ENCODE measurements at regions not wholly inside any gene's neighbourhood (a gene's known extent, or its start where the extent isn't known, plus 50 kb on each side); places are given as distances from the start of the nearest gene placed in this dataset.

DNA sequence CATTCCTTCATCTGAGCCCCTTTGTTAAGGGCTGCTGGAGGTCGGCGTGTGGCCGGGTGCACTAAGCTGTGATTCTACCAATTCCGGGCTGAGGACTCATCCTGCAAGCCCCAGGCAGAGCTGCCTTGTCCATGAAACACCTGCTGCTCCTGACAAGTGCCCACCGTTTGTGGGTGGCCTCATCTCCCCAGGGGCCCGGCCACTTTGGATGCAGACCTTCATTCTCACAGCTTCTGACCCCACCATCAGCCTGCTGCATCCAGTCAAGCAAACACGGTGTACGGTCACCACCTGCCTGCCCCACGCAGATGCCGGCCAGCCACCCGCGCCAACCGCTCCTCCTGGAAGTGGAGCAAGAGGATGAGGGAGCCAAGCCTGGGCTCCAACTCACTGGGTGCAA lies 382.7 kb downstream of the THBS2 start:
- BruUV-seq (replicated peaks) = no TSS peak
- H3K56ac ChIP-seq (ENCODE audit: extremely low read depth, insufficient read depth, low read length) = no peak overlapping the region
- DNase-seq = no peak
- no peaks in the 10 kb centered on the region for H3K79me1 ChIP-seq (ENCODE audit: low read depth in 1 of 2, low read length in 2 of 2)
- no peak overlapping the region for H2AK9ac ChIP-seq (replicated peaks; ENCODE audit: low read depth, low read length, poor library complexity)
- POLR2A ChIA-PET (ENCODE audit: unreplicated experiment) = no interaction called here
- H2BK120ac ChIP-seq (ENCODE audit: low read depth, low read length) = no peak overlapping the region
- H3K9me3 ChIP-seq (ENCODE audit: control insufficient read depth, insufficient read depth, low read length) = 0 out of 2 replicates have a peak, but pooled peaks cover 4% of the 10 kb centered on the region
- no peak overlapping the region for H3K4ac ChIP-seq (ENCODE audit: low read depth, low read length)
- H4K8ac ChIP-seq (ENCODE audit: low read depth in 2 of 2, low read length in 2 of 2) = no peak overlapping the region
- no peak overlapping the region for H3K4me3 ChIP-seq (ENCODE audit: insufficient read depth, low read depth, low read length)
- no peak for ATAC-seq (ENCODE audit: low read depth)
- in situ Hi-C loops (cut with MboI; ENCODE audit: low sequenced_read_pairs) (no loop called here), dilution Hi-C loops (cut with HindIII; ENCODE audit: low sequenced_read_pairs, unreplicated experiment) (no loop called here), intact Hi-C loops (cut with micrococcal nuclease) (no loop called here)
- H2AFZ ChIP-seq (replicated peaks; ENCODE audit: low read length, poor library complexity) = no peak overlapping the region
- H3K23ac ChIP-seq (ENCODE audit: low read depth, low read length) = no peak overlapping the region
- no peak overlapping the region for H2AK5ac ChIP-seq (ENCODE audit: low read depth, low read length)
- no peak overlapping the region for H2BK20ac ChIP-seq (ENCODE audit: low read depth, low read length)
- no peaks in the 10 kb centered on the region for H3K4me1 ChIP-seq (ENCODE audit: control insufficient read depth, insufficient read depth, low read length)
- CTCF ChIA-PET = no interaction called here
- no peak overlapping the region for H4K5ac ChIP-seq (ENCODE audit: low read depth, low read length)
- no peak overlapping the region for H4K91ac ChIP-seq (ENCODE audit: insufficient read depth, low read depth, low read length)
- H3K9me1 ChIP-seq (ENCODE audit: insufficient read depth, low read length) = no peaks in the 10 kb centered on the region
- H2BK5ac ChIP-seq (ENCODE audit: low read depth, low read length, poor library complexity, severe bottlenecking) = no peak overlapping the region
- H3K9ac ChIP-seq (ENCODE audit: low read depth, low read length) = no peak overlapping the region
- no peak for TF ChIP-seq RCOR1 (IDR thresholded peaks at IDR 0.05; ENCODE audit: insufficient replicate concordance, low read length)
- TF ChIP-seq MAZ (IDR thresholded peaks at IDR 0.05; ENCODE audit: borderline replicate concordance, low read depth, low read length) = no peak
- no peak for TF ChIP-seq CEBPB (IDR thresholded peaks at IDR 0.05; ENCODE audit: low read depth, low read length)
- no peak for TF ChIP-seq MAFK (IDR thresholded peaks at IDR 0.05; ENCODE audit: low read depth, low read length)
- no peak for TF ChIP-seq NFE2L2 (IDR thresholded peaks at IDR 0.05; ENCODE audit: low read depth, low read length)
- no peak for TF ChIP-seq ELK1 (IDR thresholded peaks at IDR 0.05; ENCODE audit: borderline replicate concordance, low read depth, low read length)
- no peak for TF ChIP-seq BHLHE40 (IDR thresholded peaks at IDR 0.05; ENCODE audit: low read depth, low read length)
- TF ChIP-seq USF2 (IDR thresholded peaks at IDR 0.05; ENCODE audit: low read depth, low read length) = no peak
- TF ChIP-seq SMC3 (IDR thresholded peaks at IDR 0.05; ENCODE audit: low read depth, low read length) = no peak
- no peak for TF ChIP-seq POLR2A (IDR thresholded peaks at IDR 0.05; ENCODE audit: low read depth, low read length)
- no peak for TF ChIP-seq FOS (IDR thresholded peaks at IDR 0.05; ENCODE audit: low read depth, low read length)
- TF ChIP-seq RFX5 (IDR thresholded peaks at IDR 0.05; ENCODE audit: low read depth, low read length) = no peak
- WGBS, 2 experiments (ENCODE audit: extremely low coverage in 2 of 2, insufficient read length in 1 of 2) = 0% methylated on average over 2 of the region's 13 CpGs; no CpG with 5 or more reads in 1 of the 2 experiments
- H3K36me3 ChIP-seq (ENCODE audit: control insufficient read depth, insufficient read depth, low read length) = no peaks in the 10 kb centered on the region
- H3K18ac ChIP-seq (ENCODE audit: low read depth, low read length) = no peak overlapping the region
- H3K14ac ChIP-seq (replicated peaks; ENCODE audit: low read depth, low read length) = no peak overlapping the region
- no peak overlapping the region for H3K4me2 ChIP-seq (ENCODE audit: low read depth, low read length)
- no peaks in the 10 kb centered on the region; the same call in 1 of the 2 replicates for H3K27me3 ChIP-seq (ENCODE audit: control insufficient read depth, insufficient read depth, low read length)
- H4K20me1 ChIP-seq (ENCODE audit: insufficient read depth, low read length) = no peaks in the 10 kb centered on the region
- no peak overlapping the region for H3K27ac ChIP-seq (ENCODE audit: insufficient read depth, low read length)
- no peak overlapping the region for H2BK15ac ChIP-seq (ENCODE audit: low read depth, low read length)
